Right forelimb (tissue), 1 donor: ENCODE measurements at regions not wholly inside any gene's neighbourhood (a gene's known extent, or its start where the extent isn't known, plus 50 kb on each side); places are given as distances from the start of the nearest gene placed in this dataset.

Experiments used
- DNase-seq: peaks from one replicate; pipeline ENCODE4 v3.0.0-alpha.2; 2018

- DNase-seq, result no peak
These were observed 148.1 kb upstream of the C14orf180 start for GRCh38 chr14:104431351-104431928.

GRCh38 chr14:104431929-104432541 lies 147.5 kb upstream of the C14orf180 start:
- DNase-seq, result no peak

- DNase-seq, result no peak
These were observed 146.8 kb upstream of the C14orf180 start for GRCh38 chr14:104432611-104433231.

- DNase-seq, result no peak
These were observed 146.0 kb upstream of the C14orf180 start for GRCh38 chr14:104433401-104434213.

GRCh38 chr14:104434214-104435076 lies 145.1 kb upstream of the C14orf180 start:
- no peak for DNase-seq

GRCh38 chr14:104435147-104436046 lies 144.2 kb upstream of the C14orf180 start:
- no peak for DNase-seq

GRCh38 chr14:104436047-104436591 lies 143.4 kb upstream of the C14orf180 start:
- DNase-seq, result peak; percentile 74

GRCh38 chr14:104436741-104437701 lies 142.5 kb upstream of the C14orf180 start:
- DNase-seq, result no peak

GRCh38 chr14:104437703-104438102 lies 141.9 kb upstream of the C14orf180 start:
- no peak for DNase-seq

- DNase-seq, result no peak
These were observed 141.2 kb upstream of the C14orf180 start for GRCh38 chr14:104438166-104438887.

GRCh38 chr14:104439625-104440024 lies 139.9 kb upstream of the C14orf180 start:
- DNase-seq, result no peak

GRCh38 chr14:104440297-104440956 lies 139.1 kb upstream of the C14orf180 start:
- no peak for DNase-seq

- DNase-seq, result no peak
These were observed 138.1 kb upstream of the C14orf180 start for GRCh38 chr14:104441275-104442106.

GRCh38 chr14:104442107-104442551 lies 137.4 kb upstream of the C14orf180 start:
- DNase-seq, result no peak

GRCh38 chr14:104442631-104443390 lies 136.8 kb upstream of the C14orf180 start:
- DNase-seq, result no peak

- peak; percentile 43 for DNase-seq
These were observed 136.0 kb upstream of the C14orf180 start for GRCh38 chr14:104443391-104444158.
